ENCODE measurements at regions not wholly inside any gene's neighbourhood (a gene's known extent, or its start where the extent isn't known, plus 50 kb on each side); places are given as distances from the start of the nearest gene placed in this dataset.

DNA sequence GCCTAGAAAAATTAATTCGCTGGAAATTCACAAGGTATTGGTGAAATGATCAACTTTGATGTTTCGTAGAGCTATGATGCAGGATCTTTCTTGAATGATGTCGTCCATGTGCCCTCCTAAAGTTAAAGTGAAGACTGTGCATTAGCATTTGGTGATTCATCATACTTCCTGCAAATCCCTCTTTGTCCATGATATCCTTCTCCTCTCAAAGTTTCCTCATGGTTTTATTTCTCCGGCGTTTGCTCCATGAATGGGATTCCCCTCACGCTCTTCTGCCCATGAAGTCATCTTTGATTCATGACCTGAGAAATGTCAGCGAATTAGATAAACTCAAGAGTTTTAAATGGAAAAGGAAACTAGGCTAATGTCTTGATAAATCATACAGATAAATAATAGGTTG is 372.7 kb downstream of the PSAT1 start:
- TF ChIP-seq, protein P1, sequence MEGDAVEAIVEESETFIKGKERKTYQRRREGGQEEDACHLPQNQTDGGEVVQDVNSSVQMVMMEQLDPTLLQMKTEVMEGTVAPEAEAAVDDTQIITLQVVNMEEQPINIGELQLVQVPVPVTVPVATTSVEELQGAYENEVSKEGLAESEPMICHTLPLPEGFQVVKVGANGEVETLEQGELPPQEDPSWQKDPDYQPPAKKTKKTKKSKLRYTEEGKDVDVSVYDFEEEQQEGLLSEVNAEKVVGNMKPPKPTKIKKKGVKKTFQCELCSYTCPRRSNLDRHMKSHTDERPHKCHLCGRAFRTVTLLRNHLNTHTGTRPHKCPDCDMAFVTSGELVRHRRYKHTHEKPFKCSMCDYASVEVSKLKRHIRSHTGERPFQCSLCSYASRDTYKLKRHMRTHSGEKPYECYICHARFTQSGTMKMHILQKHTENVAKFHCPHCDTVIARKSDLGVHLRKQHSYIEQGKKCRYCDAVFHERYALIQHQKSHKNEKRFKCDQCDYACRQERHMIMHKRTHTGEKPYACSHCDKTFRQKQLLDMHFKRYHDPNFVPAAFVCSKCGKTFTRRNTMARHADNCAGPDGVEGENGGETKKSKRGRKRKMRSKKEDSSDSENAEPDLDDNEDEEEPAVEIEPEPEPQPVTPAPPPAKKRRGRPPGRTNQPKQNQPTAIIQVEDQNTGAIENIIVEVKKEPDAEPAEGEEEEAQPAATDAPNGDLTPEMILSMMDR (IDR thresholded peaks at IDR 0.05), result no peak
- TF ChIP-seq POLR2A (IDR thresholded peaks at IDR 0.05), result no peak

All from uterus (tissue), 2 donors.